D721Med (cell line): ENCODE measurements at regions not wholly inside any gene's neighbourhood (a gene's known extent, or its start where the extent isn't known, plus 50 kb on each side); places are given as distances from the start of the nearest gene placed in this dataset.

Experiments used
- DNase-seq: peaks from one replicate; pipeline ENCODE4 v3.0.0; 2011; ENCODE audit warnings: low spot score; ENCODE audit not compliant: insufficient read length
- FAIRE-seq: peaks from 2 replicates; lab custom pipeline; 2011; peaks lifted over from hg19 to GRCh38; lab: Jason Lieb, UNC
- TF ChIP-seq, protein P1 (sequence below): IDR thresholded peaks from 2 replicates; pipeline ENCODE4 v1.5.1; 2012; ENCODE audit warnings: mild to moderate bottlenecking, control low read depth; ENCODE audit not compliant: insufficient read depth; ENCODE audit errors: missing control alignments

DNA sequence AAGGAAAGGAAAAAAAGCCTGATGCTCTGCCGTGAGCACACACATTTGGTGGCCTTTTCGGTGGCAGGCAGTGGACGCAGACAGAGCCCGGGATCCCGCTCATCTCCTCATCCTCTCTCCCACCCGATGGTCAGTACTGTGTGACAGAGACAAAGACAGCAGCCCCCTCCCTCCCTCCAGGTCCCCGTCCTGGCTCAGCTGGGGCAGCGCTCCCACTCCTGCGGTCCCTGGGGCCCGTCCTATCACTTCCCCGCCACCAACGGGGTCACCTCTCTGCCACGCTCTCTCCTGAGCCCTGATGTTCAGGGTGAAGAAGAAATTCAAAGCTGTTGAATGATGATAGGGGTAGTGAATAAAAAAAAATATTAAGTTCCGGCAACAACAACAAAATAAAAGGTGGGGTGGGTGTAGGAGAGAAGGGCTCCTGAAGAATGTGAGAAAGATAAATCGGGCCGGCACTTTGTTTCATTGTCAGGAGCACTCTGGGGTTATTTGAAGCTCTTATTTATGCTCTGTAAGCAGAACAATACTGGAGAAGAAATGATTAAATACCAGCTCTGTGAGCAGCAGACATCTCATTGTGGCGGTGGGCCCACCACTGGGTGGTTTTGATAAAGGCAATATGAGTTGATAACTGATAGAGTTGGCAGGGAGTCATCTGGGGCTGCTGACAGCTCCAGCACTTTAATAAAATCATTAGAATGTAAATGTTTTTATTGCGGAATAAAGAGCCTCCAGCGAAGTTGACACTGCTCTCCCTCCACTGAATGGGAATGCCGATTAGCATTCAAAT, 417.7 kb downstream of the IRX1 start:
- DNase-seq: no peak
- FAIRE-seq: no peak
- TF ChIP-seq, protein P1, sequence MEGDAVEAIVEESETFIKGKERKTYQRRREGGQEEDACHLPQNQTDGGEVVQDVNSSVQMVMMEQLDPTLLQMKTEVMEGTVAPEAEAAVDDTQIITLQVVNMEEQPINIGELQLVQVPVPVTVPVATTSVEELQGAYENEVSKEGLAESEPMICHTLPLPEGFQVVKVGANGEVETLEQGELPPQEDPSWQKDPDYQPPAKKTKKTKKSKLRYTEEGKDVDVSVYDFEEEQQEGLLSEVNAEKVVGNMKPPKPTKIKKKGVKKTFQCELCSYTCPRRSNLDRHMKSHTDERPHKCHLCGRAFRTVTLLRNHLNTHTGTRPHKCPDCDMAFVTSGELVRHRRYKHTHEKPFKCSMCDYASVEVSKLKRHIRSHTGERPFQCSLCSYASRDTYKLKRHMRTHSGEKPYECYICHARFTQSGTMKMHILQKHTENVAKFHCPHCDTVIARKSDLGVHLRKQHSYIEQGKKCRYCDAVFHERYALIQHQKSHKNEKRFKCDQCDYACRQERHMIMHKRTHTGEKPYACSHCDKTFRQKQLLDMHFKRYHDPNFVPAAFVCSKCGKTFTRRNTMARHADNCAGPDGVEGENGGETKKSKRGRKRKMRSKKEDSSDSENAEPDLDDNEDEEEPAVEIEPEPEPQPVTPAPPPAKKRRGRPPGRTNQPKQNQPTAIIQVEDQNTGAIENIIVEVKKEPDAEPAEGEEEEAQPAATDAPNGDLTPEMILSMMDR: no peak

GRCh38 chr5:4015709-4016108, 420.1 kb downstream of the IRX1 start:
- DNase-seq: no peak
- TF ChIP-seq, protein P1: no peak
- no peak for FAIRE-seq

- TF ChIP-seq, protein P1: no peak
- FAIRE-seq (no peak), DNase-seq (no peak)
Observed at GRCh38 chr5:4017076-4017803, 421.6 kb downstream of the IRX1 start.

DNA sequence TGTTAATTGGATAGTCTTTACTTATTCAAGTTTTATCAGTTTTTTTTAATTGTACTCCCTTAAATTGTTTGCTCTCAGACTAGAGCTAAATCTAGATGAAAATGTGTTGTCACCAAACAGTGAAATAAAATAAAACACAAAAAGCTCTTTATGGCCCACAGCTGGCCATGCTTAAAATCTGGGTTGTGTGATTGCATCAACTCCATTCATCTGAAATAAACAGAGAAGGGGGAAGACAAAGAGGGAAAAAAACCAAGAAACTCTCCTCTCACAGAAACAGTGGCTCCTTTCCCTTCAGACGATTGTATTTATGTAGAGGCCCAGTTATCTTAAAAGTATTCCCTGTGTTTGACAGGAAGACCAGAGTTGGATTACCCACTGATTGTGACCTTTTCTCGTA, 422.4 kb downstream of the IRX1 start:
- DNase-seq (no peak), FAIRE-seq (no peak)
- TF ChIP-seq, protein P1: no peak

- FAIRE-seq (no peak), DNase-seq (no peak)
- TF ChIP-seq, protein P1: no peak
Observed at GRCh38 chr5:4019009-4019769, 423.6 kb downstream of the IRX1 start.

- FAIRE-seq (no peak), DNase-seq (no peak)
- TF ChIP-seq, protein P1: no peak
Observed at GRCh38 chr5:4019841-4020240, 424.2 kb downstream of the IRX1 start.
